Activated naive CD8-positive, alpha-beta T cell (primary cell): ENCODE measurements at regions not wholly inside any gene's neighbourhood (a gene's known extent, or its start where the extent isn't known, plus 50 kb on each side); places are given as distances from the start of the nearest gene placed in this dataset.
"Not testable (repeated sequence)": the region's sequence is repeated elsewhere in the genome, so short reads cannot be mapped to it uniquely, and the experiment has no call there.

Source experiments
- H3K27ac Mint-ChIP-seq: one replicate; pipeline ENCODE4 v1.8.0; 2021; ENCODE audit warnings: mixed read lengths
- H3K27me3 Mint-ChIP-seq: one replicate; pipeline ENCODE4 v1.8.0; 2021; ENCODE audit warnings: mixed read lengths
- H3K36me3 Mint-ChIP-seq: one replicate; pipeline ENCODE4 v1.8.0; 2021; ENCODE audit warnings: mixed read lengths
- H3K4me1 Mint-ChIP-seq: one replicate; pipeline ENCODE4 v1.8.0; 2021; ENCODE audit warnings: low read depth, mixed read lengths
- H3K4me3 Mint-ChIP-seq: one replicate; pipeline ENCODE4 v1.8.0; 2021; ENCODE audit warnings: mild to moderate bottlenecking, mixed read lengths
- H3K9me3 Mint-ChIP-seq: one replicate; pipeline ENCODE4 v1.8.0; 2021; ENCODE audit warnings: low read depth, mixed read lengths

GRCh38 chr1:199616947-199617346 lies 410.6 kb upstream of the NR5A2 start:
- Mint-ChIP-seq H3K27ac (no peak overlapping the region), H3K9me3 (no peaks in the 10 kb centered on the region), H3K27me3 (no peaks in the 10 kb centered on the region), H3K4me1 (no peaks in the 10 kb centered on the region), H3K4me3 (no peak overlapping the region), H3K36me3 (no peaks in the 10 kb centered on the region)

GRCh38 chr1:199619223-199619622 lies 408.3 kb upstream of the NR5A2 start:
- no peaks in the 10 kb centered on the region for H3K4me1 Mint-ChIP-seq
- no peaks in the 10 kb centered on the region for H3K9me3 Mint-ChIP-seq
- no peaks in the 10 kb centered on the region for H3K36me3 Mint-ChIP-seq
- H3K27me3 Mint-ChIP-seq = no peaks in the 10 kb centered on the region
- no peak overlapping the region for H3K4me3 Mint-ChIP-seq
- no peak overlapping the region for H3K27ac Mint-ChIP-seq

DNA sequence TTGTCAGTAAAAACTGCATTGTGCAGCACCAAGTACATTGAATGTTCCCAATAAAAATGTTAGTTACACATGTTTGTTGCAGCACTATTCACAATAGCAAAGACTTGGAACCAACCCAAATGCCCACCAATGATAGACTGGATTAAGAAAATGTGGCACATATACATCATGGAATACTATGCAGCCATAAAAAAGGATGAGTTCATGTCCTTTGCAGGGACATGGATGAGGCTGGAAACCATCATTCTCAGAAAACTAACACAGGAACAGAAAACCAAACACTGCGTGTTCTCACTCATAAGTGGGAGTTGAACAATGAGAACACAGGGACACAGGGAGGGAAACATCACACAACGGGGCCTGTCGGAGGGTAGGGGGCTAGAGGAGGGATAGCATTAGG lies 401.3 kb upstream of the NR5A2 start:
- not testable (repeated sequence) for H3K4me3 Mint-ChIP-seq, H3K9me3 Mint-ChIP-seq, H3K27me3 Mint-ChIP-seq, H3K27ac Mint-ChIP-seq, H3K4me1 Mint-ChIP-seq, H3K36me3 Mint-ChIP-seq

GRCh38 chr1:199629624-199630023 lies 397.9 kb upstream of the NR5A2 start:
- Mint-ChIP-seq H3K27me3 (peaks cover 7% of the 10 kb centered on the region), H3K4me1 (peaks cover 8% of the 10 kb centered on the region), H3K4me3 (no peak overlapping the region), H3K27ac (no peak overlapping the region), H3K9me3 (peaks cover 6% of the 10 kb centered on the region), H3K36me3 (no peaks in the 10 kb centered on the region)

DNA sequence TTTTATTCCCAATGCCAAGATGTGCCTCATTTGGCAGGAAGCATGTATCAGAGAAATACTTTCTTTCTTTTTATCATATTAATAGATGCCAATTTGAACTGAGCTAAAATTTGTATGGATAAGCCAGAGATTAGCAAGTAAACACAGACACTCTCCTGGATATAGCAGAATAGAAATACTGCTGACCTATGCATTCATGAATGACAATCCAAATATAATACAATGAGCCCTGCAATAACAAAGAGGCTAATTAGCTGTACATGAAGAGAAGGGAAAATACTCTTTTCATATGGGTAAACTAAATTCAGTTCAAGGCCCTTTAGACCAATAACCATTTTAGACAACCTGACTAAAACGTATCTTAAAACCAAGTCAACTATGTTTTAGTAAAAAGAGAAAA lies 388.1 kb upstream of the NR5A2 start:
- H3K27me3 Mint-ChIP-seq = peaks cover 5% of the 10 kb centered on the region
- H3K27ac Mint-ChIP-seq = no peak overlapping the region
- peaks cover 3% of the 10 kb centered on the region for H3K36me3 Mint-ChIP-seq

DNA sequence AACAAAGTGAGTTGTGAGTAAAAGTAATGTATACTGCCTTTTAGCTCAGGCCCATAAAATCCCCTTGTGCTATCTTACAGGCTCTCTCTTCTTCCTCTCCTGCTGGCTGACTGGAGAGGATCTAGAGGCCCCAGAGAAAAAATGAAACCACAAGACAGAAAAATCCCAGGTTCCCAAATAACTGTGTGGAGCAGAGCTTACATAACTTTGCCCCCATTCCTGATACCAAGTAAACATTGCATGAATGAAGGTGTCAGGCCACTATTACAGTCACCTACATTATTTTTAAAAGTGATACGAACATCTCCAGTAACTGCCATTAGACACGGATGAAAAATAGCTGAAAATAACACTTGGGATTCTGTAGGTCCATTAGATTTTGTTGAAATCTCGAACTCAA lies 386.0 kb upstream of the NR5A2 start:
- Mint-ChIP-seq H3K27ac (no peak overlapping the region), H3K4me1 (no peaks in the 10 kb centered on the region), H3K4me3 (no peak overlapping the region), H3K36me3 (no peaks in the 10 kb centered on the region), H3K27me3 (peaks cover 4% of the 10 kb centered on the region), H3K9me3 (no peaks in the 10 kb centered on the region)

More for the DNA sequence above, 388.1 kb upstream of the NR5A2 start:
- Mint-ChIP-seq H3K4me1 (no peaks in the 10 kb centered on the region), H3K4me3 (no peak overlapping the region), H3K9me3 (no peaks in the 10 kb centered on the region)

DNA sequence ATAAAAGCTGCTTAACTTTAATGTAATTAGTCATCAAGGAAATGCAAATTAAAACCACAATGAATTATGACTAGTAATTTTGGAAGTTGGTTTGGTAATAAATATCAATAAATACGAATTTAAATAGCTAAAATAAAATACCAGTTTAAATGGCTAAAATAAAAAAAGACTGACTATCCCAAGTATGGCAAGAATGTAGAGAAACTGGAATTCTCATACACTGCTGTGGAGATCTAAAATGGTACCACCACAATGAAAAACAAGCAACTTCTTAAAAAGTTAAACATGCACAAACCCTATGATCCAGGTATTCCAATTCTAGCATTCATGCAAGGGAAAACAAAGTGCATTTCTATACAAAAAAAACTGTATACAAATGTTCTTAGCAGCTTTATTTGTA lies 382.6 kb upstream of the NR5A2 start:
- Mint-ChIP-seq H3K27me3 (peaks cover 7% of the 10 kb centered on the region), H3K9me3 (no peaks in the 10 kb centered on the region), H3K4me3 (no peak overlapping the region), H3K4me1 (no peaks in the 10 kb centered on the region), H3K36me3 (no peaks in the 10 kb centered on the region), H3K27ac (no peak overlapping the region)

- no peak overlapping the region for H3K4me3 Mint-ChIP-seq
- no peaks in the 10 kb centered on the region for H3K9me3 Mint-ChIP-seq
- peaks cover 6% of the 10 kb centered on the region for H3K27me3 Mint-ChIP-seq
- no peaks in the 10 kb centered on the region for H3K36me3 Mint-ChIP-seq
- no peak overlapping the region for H3K27ac Mint-ChIP-seq
- H3K4me1 Mint-ChIP-seq = no peaks in the 10 kb centered on the region
These were observed 380.7 kb upstream of the NR5A2 start for GRCh38 chr1:199646761-199647160.

DNA sequence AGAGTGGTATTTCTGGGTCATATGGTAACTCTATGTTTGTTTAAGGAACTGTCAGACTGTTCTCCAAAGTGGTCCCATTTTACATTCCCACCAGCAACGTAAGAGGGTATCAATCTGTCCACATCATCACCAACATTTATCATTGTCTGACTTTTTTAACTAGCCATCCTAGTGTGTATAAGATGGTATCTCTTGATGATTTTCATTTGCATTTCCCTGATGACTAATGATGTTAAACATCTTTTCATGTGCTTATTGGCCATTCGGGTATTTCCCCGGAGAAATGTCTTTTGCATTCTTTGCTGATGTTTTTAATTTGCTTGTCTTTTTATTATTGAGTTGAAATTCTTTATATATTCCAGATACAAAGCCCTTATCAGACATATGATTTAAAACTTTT lies 370.1 kb upstream of the NR5A2 start:
- H3K27me3 Mint-ChIP-seq = peaks cover 6% of the 10 kb centered on the region
- H3K36me3 Mint-ChIP-seq = no peaks in the 10 kb centered on the region
- no peak overlapping the region for H3K27ac Mint-ChIP-seq
- no peak overlapping the region for H3K4me3 Mint-ChIP-seq
- H3K9me3 Mint-ChIP-seq = no peaks in the 10 kb centered on the region
- H3K4me1 Mint-ChIP-seq = no peaks in the 10 kb centered on the region

DNA sequence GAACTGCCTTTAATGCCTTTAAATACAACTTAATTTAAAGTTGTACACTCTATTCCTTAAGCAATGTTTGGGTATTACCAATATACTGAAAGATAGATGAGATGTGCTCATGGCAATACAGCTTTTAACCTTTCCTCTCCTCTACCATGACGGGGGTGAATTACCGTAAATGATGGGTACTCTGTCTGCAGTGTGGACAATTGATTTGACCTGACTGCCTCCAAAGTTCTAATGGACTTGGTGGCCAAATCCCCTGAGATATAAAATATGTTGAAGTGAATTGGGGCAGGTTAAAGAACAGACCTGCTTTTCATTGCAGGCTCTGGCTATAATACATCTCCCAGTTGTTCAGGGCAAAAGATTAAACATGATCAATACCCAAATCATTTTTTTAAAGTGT lies 367.4 kb upstream of the NR5A2 start:
- Mint-ChIP-seq H3K4me3 (no peak overlapping the region), H3K9me3 (no peaks in the 10 kb centered on the region), H3K36me3 (no peaks in the 10 kb centered on the region), H3K27ac (no peak overlapping the region), H3K4me1 (no peaks in the 10 kb centered on the region), H3K27me3 (peaks cover 6% of the 10 kb centered on the region)

DNA sequence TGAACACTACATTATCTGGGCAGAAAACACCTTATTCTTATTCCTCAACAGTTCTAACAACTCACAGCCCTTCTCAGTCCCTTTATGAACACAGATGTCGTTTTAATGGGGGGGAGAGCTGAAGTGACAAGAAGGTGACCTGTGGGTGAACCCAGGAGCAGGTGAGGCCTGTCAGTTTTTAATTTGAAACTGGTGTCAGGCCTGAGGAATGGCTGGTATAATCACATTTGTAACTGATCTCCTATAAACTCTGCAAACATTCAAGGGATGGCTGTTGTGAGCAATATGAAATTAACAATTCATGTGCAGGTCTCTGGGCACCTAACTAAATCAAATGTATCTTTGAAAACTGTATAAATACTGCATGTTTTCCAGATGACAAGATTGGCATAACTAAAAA lies 362.1 kb upstream of the NR5A2 start:
- no peak overlapping the region for H3K4me3 Mint-ChIP-seq

DNA sequence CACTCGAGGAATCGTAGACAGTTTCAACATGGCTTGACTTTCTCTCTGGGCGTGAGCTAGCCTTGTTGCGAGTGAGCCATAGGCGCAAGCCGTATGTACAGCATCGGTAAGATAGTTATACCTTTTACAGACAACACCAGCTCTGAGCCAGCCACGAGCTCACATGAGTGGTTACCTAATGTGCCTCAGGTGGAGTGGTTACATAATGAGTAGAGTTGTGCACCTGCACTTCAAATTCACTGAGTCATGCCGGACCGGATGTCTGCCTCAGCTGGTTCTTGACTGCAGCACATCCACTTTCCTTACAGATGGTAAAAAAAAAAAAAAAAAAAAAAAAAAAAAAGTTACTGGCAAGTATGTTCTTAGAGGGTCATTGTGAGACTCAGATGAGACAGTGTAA lies 360.4 kb upstream of the NR5A2 start:
- H3K4me1 Mint-ChIP-seq = no peaks in the 10 kb centered on the region
- peaks cover 12% of the 10 kb centered on the region for H3K27me3 Mint-ChIP-seq
- H3K4me3 Mint-ChIP-seq = no peak overlapping the region
- H3K27ac Mint-ChIP-seq = no peak overlapping the region
- no peaks in the 10 kb centered on the region for H3K9me3 Mint-ChIP-seq
- H3K36me3 Mint-ChIP-seq = no peaks in the 10 kb centered on the region

More for the DNA sequence above, 362.1 kb upstream of the NR5A2 start:
- H3K4me1 Mint-ChIP-seq = no peaks in the 10 kb centered on the region
- H3K27ac Mint-ChIP-seq = no peak overlapping the region
- H3K27me3 Mint-ChIP-seq = peaks cover 6% of the 10 kb centered on the region
- H3K36me3 Mint-ChIP-seq = no peaks in the 10 kb centered on the region
- no peaks in the 10 kb centered on the region for H3K9me3 Mint-ChIP-seq

GRCh38 chr1:199669916-199670315 lies 357.6 kb upstream of the NR5A2 start:
- Mint-ChIP-seq H3K4me3 (no peak overlapping the region), H3K9me3 (no peaks in the 10 kb centered on the region), H3K27me3 (peaks cover 15% of the 10 kb centered on the region), H3K4me1 (no peaks in the 10 kb centered on the region), H3K27ac (no peak overlapping the region), H3K36me3 (no peaks in the 10 kb centered on the region)

- Mint-ChIP-seq H3K9me3 (no peaks in the 10 kb centered on the region), H3K27ac (no peak overlapping the region), H3K27me3 (peaks cover 15% of the 10 kb centered on the region), H3K4me1 (no peaks in the 10 kb centered on the region), H3K36me3 (no peaks in the 10 kb centered on the region), H3K4me3 (no peak overlapping the region)
These were observed 355.8 kb upstream of the NR5A2 start for GRCh38 chr1:199671684-199672083.

GRCh38 chr1:199675937-199676336 lies 351.6 kb upstream of the NR5A2 start:
- no peaks in the 10 kb centered on the region for H3K4me1 Mint-ChIP-seq
- H3K4me3 Mint-ChIP-seq = no peak overlapping the region
- H3K27me3 Mint-ChIP-seq = peaks cover 5% of the 10 kb centered on the region
- H3K9me3 Mint-ChIP-seq = no peaks in the 10 kb centered on the region
- H3K36me3 Mint-ChIP-seq = no peaks in the 10 kb centered on the region
- no peak overlapping the region for H3K27ac Mint-ChIP-seq

GRCh38 chr1:199678771-199679170 lies 348.7 kb upstream of the NR5A2 start:
- Mint-ChIP-seq H3K27me3 (no peaks in the 10 kb centered on the region), H3K4me1 (no peaks in the 10 kb centered on the region), H3K36me3 (no peaks in the 10 kb centered on the region), H3K9me3 (no peaks in the 10 kb centered on the region), H3K27ac (no peak overlapping the region), H3K4me3 (no peak overlapping the region)

DNA sequence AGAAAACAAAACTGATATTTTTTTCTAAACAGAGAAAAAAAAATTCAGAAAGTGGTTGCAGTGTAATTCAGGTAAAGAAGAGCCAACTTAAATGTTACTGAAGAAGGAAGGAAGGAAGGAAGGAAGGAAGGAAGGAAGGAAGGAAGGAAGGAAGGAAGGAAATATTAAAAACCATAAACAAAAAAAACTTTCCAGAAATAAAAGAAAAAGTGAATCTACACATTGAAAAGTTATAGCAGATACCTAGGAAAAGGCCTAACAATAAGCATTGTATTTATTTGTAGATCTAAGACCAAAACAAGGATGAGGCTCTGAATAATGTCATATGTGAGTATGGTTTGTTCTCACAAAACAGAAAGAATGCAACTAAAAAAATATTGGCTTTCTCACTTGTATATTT lies 345.4 kb upstream of the NR5A2 start:
- Mint-ChIP-seq H3K4me1 (no peaks in the 10 kb centered on the region), H3K9me3 (no peaks in the 10 kb centered on the region), H3K27ac (no peak overlapping the region), H3K27me3 (peaks cover 4% of the 10 kb centered on the region), H3K36me3 (no peaks in the 10 kb centered on the region), H3K4me3 (no peak overlapping the region)
